Central memory CD8-positive, alpha-beta T cell (primary cell): ENCODE measurements at regions not wholly inside any gene's neighbourhood (a gene's known extent, or its start where the extent isn't known, plus 50 kb on each side); places are given as distances from the start of the nearest gene placed in this dataset.
"Not testable (repeated sequence)": the region's sequence is repeated elsewhere in the genome, so short reads cannot be mapped to it uniquely, and the experiment has no call there.

ENCODE experiments used
- ATAC-seq: fragments of 150-1000 bp; cut with Tn5 transposase; replicated peaks from 2 replicates; pipeline ENCODE4 v1.10.0; 2022; ENCODE audit warnings: mild to moderate bottlenecking, moderate FRiP score, moderate number of reproducible peaks; ENCODE audit not compliant: poor library complexity, severe bottlenecking; ENCODE audit errors: extremely low read depth
- DNase-seq, 2 donors: peaks; one replicate each; pipeline ENCODE4 v3.0.0; 2021; ENCODE audit warnings: low spot score in 2 of 2
- H3K27ac Mint-ChIP-seq: one replicate; pipeline ENCODE4 v1.8.0; 2022; ENCODE audit warnings: low read depth, mild to moderate bottlenecking, moderate library complexity, mixed read lengths
- H3K27me3 Mint-ChIP-seq: one replicate; pipeline ENCODE4 v1.8.0; 2022; ENCODE audit warnings: mixed read lengths
- H3K36me3 Mint-ChIP-seq: one replicate; pipeline ENCODE4 v1.8.0; 2022; ENCODE audit warnings: mild to moderate bottlenecking, moderate library complexity, mixed read lengths; ENCODE audit not compliant: insufficient read depth
- H3K4me1 Mint-ChIP-seq: one replicate; pipeline ENCODE4 v1.8.0; 2022; ENCODE audit warnings: mixed read lengths
- H3K4me3 Mint-ChIP-seq: one replicate; pipeline ENCODE4 v1.8.0; 2022; ENCODE audit warnings: mild to moderate bottlenecking, moderate library complexity, mixed read lengths
- H3K9me3 Mint-ChIP-seq: one replicate; pipeline ENCODE4 v1.8.0; 2022; ENCODE audit warnings: mixed read lengths

DNA sequence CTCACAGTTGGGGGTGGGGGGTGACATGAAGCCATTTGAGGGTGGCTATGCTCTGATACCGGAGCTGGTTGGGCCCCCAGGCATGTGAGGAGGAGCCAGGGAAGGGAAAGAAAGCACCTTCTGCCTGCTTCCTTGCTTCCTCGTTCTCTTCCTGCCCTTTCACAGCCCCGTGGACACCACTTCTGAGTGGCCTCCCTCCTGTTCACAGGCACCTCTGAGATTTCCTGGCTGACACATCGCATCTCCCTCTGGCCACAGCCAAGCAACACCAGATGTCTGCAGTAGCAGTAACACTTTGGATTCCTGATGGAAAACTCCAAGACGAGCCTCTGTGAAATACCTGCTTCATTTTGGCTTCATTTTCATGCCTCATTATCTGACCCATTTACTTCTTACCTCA is 64.7 kb upstream of the ST3GAL5 start:
- no peaks in the 10 kb centered on the region for H3K9me3 Mint-ChIP-seq
- H3K4me1 Mint-ChIP-seq: peaks cover 5% of the 10 kb centered on the region
- H3K36me3 Mint-ChIP-seq: no peaks in the 10 kb centered on the region
- no peak overlapping the region for H3K27ac Mint-ChIP-seq
- DNase-seq (no peak), ATAC-seq (no peak)
- no peaks in the 10 kb centered on the region for H3K27me3 Mint-ChIP-seq
- no peak overlapping the region for H3K4me3 Mint-ChIP-seq

DNA sequence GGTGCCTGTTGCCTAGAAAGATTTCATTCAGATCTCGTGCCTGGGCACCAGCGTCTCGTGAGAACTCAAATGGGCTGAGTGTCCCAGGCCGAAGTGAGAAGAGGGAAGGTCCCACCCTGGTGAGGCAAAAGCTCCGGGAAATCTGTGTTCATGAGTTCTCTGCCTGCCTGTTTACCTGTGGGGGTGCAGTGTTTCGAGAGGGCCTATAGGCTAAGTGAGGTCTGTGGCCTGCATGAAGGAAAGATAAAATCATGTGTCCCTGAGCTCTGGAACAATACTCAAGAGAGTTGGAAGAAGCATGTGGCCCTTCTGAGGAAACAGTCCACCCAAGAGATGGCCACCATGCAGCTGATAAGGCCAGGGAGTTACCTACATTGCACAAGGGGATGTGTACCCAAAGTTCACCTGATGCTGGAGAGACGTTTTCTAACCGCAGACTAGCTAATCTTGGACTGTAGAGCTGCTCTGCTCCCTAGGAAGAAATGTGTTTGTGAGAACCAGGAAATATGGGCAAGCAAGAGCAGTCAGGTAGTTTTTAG is 63.5 kb upstream of the ST3GAL5 start:
- no peak for DNase-seq
- H3K4me3 Mint-ChIP-seq: no peak overlapping the region

DNA sequence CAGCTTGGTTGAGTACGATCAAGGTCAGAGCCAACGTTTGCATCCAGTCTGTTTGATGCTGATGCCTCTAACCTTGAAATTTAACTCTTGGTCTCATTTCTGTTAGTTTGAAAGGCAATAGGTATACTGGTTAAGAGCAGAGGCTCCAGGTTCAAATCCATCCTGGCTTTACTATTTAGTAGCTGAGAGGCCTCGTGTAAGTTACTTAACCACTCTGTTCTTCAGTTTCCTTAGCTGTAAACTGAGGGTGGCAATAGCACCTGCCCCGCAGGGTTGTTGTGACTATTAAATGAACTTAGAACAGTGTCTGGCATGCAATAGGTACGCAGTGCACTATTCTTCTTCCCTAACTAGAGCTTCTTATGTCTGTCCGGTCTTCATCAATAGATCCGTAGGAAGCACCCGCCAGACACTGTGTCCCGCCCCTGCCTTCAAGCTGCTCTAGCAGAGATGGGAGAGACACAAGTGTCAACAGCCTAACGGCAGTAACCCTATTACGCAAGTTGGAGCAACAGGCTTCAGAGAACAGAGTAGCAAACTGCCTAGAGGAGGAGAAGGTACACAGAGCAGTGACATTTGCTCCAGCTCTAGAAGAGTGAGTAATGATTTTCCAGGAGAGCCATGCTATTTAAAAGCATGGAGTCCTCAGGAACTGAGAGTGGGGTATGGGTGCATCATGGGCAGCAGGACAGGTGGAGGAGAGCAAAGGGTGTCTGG is 62.7 kb upstream of the ST3GAL5 start:
- Mint-ChIP-seq H3K36me3 (no peaks in the 10 kb centered on the region), H3K4me3 (no peak overlapping the region), H3K27me3 (no peaks in the 10 kb centered on the region), H3K9me3 (no peaks in the 10 kb centered on the region), H3K27ac (no peak overlapping the region), H3K4me1 (peaks cover 5% of the 10 kb centered on the region)
- ATAC-seq (no peak), DNase-seq (no peak)

More for the DNA sequence above, 63.5 kb upstream of the ST3GAL5 start:
- Mint-ChIP-seq H3K4me1 (peaks cover 5% of the 10 kb centered on the region), H3K36me3 (no peaks in the 10 kb centered on the region), H3K9me3 (no peaks in the 10 kb centered on the region), H3K27ac (no peak overlapping the region), H3K27me3 (no peaks in the 10 kb centered on the region)
- no peak for ATAC-seq

DNA sequence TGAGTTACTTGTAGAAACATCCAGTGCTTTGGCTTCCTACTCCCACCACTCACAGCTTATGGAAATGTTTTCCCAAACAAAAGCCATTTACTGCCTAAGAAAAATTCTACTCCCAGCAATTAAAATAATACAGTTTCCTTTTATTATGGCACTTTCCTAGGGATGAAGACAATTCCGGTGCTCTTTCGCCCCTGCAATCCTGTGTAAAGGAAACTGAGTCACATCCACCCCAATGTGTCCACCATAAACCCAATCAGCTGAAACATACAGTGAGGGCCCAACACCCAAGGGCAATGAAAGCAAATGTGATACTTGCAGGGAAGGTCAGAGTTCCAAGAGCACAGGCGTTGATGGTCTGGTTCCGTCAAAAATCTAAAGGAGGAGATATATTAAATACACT is 62.0 kb upstream of the ST3GAL5 start:
- Mint-ChIP-seq H3K36me3 (no peaks in the 10 kb centered on the region), H3K4me3 (no peak overlapping the region), H3K9me3 (no peaks in the 10 kb centered on the region), H3K27me3 (no peaks in the 10 kb centered on the region), H3K27ac (no peak overlapping the region), H3K4me1 (peaks cover 5% of the 10 kb centered on the region)
- DNase-seq (no peak), ATAC-seq (no peak)

DNA sequence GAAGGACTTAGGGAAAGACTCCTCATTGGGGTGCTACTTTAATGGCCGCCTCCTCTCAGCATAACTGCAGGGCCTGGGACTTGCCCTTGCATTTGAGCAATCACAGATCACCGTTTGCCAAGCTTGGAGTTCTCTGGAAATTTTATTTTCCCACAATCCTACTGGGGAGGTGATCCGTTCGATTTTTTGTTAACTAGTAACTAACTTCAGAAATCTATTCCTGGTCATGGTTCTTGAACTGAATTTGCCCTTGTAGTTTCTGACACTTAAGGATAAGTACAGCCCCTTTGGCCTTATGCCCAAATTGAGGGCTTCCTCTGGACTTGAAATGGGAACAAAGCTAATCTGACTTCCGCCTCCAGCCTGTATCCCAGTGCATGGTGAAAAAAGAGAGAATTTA is 60.5 kb upstream of the ST3GAL5 start:
- Mint-ChIP-seq H3K4me1 (peaks cover 5% of the 10 kb centered on the region), H3K27ac (no peak overlapping the region), H3K4me3 (no peak overlapping the region), H3K36me3 (no peaks in the 10 kb centered on the region), H3K27me3 (no peaks in the 10 kb centered on the region), H3K9me3 (no peaks in the 10 kb centered on the region)
- DNase-seq (no peak), ATAC-seq (no peak)

DNA sequence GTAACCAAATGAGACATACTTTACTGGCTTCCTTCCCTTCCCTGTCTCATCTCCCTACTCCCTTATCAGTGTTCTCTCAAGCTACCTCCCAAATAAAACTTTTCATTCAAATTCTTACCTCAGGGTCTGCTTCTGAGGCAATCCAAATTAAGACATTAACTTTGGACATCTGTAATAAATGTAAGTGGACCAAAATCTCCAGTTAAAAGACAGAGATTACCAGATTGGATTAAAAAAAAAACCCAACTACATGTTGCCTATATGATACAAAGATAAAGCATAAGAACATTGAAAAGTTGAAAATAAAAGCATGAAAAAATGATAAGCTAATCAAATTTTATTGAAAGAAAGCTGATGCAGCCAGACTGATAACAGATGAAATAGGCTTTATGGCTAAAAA is 58.8 kb upstream of the ST3GAL5 start:
- H3K9me3 Mint-ChIP-seq: no peaks in the 10 kb centered on the region
- H3K27ac Mint-ChIP-seq: no peak overlapping the region
- no peaks in the 10 kb centered on the region for H3K4me1 Mint-ChIP-seq
- H3K36me3 Mint-ChIP-seq: no peaks in the 10 kb centered on the region
- no peak for ATAC-seq
- H3K4me3 Mint-ChIP-seq: no peak overlapping the region
- DNase-seq: no peak
- no peaks in the 10 kb centered on the region for H3K27me3 Mint-ChIP-seq

DNA sequence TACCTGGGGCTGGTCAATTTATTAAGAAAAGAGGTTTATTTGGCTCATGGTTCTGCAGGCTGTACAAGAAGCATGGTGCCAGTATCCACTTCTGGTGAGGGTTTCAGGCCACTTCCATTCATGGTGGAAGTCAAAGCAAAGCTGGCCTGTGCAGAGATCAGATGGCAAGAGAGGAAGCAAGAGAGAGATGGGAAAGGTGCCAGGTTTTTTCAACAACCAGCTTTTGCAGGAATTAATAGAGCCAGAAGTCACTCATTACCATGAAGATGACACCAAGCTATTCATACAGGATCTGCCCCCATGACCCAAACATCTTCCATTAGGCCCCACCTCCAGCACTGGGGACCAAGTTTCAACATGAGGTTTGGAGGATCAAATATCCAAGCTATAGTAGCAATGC is 56.8 kb upstream of the ST3GAL5 start:
- no peaks in the 10 kb centered on the region for H3K36me3 Mint-ChIP-seq
- no peaks in the 10 kb centered on the region for H3K9me3 Mint-ChIP-seq
- H3K27me3 Mint-ChIP-seq: no peaks in the 10 kb centered on the region
- no peak overlapping the region for H3K4me3 Mint-ChIP-seq
- ATAC-seq (no peak), DNase-seq (no peak)
- no peak overlapping the region for H3K27ac Mint-ChIP-seq
- H3K4me1 Mint-ChIP-seq: no peaks in the 10 kb centered on the region

DNA sequence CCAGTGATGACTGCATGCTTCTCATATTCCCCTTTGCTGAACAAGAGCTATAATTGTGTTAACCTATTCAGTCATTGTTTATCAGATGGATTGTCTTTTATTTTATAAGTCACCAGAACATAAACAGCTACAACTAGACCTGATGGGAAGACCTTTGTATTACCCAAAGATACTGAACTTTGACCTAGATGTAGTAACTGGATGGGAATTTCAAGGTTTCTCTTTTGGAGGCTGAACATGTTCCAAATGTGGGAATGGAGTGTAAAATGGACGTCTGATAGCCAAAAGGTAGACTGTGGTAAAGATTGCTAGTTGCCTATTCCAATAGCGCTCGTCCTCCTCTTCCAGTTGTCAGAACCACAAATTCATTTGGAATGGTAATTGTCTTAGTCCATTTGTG is 56.4 kb upstream of the ST3GAL5 start:
- Mint-ChIP-seq H3K36me3 (no peaks in the 10 kb centered on the region), H3K9me3 (no peaks in the 10 kb centered on the region), H3K4me3 (no peak overlapping the region), H3K27ac (no peak overlapping the region), H3K27me3 (no peaks in the 10 kb centered on the region), H3K4me1 (no peaks in the 10 kb centered on the region)
- DNase-seq: no peak
- no peak for ATAC-seq

DNA sequence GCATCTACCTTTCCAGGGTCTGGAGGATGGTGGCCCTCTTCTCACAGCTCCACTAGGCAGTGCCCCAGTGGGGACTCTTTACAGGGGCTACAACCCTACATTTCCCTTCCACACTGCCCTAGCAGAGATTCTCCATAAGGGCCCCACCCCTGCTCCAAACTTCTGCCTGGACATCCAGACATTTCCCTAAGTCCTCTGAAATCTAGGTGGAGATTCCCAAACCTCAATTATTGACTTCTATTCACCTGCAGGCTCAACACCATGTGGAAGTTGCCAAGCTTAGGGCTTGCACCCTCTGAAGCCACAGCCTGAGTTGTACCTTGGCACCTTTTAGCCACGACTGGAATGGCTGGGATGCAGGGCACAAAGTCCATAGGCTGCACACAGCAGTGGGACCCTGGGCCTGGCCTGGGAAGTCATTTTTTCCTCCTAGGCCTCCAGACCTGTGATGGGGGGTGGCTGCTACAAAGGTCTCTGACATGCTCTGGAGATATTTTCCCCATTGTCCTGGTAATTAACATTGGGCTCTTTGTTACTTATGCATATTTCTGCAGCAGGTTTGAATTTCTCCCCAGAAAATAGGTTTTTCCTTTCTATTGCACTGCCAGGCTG is 53.7 kb upstream of the ST3GAL5 start:
- no peaks in the 10 kb centered on the region for H3K27me3 Mint-ChIP-seq
- no peaks in the 10 kb centered on the region for H3K4me1 Mint-ChIP-seq
- H3K4me3 Mint-ChIP-seq: no peak overlapping the region
- ATAC-seq: no peak
- no peaks in the 10 kb centered on the region for H3K9me3 Mint-ChIP-seq
- DNase-seq: no peak
- H3K36me3 Mint-ChIP-seq: no peaks in the 10 kb centered on the region
- H3K27ac Mint-ChIP-seq: no peak overlapping the region

DNA sequence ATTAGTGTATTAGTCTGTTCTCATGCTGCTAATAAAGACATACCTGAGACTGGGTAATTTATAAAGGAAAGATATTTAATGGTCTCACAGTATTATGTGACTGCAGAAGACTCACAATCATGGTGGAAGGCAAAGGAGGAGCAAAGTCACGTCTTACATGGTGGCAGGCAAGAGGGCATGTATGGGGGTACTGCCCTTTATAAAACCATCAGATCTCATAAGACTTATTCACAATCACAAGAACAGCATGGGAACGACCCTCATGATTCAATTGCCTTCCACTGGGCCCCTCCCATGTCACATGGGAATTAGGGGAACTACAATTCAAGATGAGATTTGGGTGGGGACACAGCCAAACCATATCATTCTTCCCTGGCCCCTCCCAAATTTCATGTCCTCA is 52.7 kb upstream of the ST3GAL5 start:
- H3K27me3 Mint-ChIP-seq, H3K36me3 Mint-ChIP-seq, H3K4me1 Mint-ChIP-seq, H3K9me3 Mint-ChIP-seq, DNase-seq, H3K4me3 Mint-ChIP-seq, ATAC-seq, H3K27ac Mint-ChIP-seq: not testable (repeated sequence)

DNA sequence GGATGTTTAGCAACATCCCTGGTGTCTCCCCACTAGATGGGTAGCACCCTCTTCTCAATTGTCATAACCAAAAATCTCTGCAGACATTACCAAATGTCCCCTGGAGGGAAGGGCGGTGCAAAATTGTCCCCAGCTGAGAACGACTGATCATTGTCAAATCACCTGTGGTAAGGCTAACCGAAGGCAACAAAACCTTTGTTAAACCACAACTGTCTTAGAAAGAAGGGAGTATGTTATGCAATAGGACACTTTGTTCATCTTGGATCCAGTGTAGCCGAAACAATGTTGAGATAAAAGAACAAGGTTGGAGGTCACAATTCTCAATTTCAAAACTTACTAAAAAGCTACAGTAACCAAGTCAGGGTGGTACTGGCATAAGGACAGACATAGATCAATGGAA is 50.3 kb upstream of the ST3GAL5 start:
- ATAC-seq (no peak), DNase-seq (no peak)
- H3K27me3 Mint-ChIP-seq: no peaks in the 10 kb centered on the region
- H3K36me3 Mint-ChIP-seq: no peaks in the 10 kb centered on the region
- H3K4me1 Mint-ChIP-seq: no peaks in the 10 kb centered on the region
- no peak overlapping the region for H3K27ac Mint-ChIP-seq
- no peaks in the 10 kb centered on the region for H3K9me3 Mint-ChIP-seq
- H3K4me3 Mint-ChIP-seq: no peak overlapping the region
